GM12878 (cell line): ENCODE measurements at regions not wholly inside any gene's neighbourhood (a gene's known extent, or its start where the extent isn't known, plus 50 kb on each side); places are given as distances from the start of the nearest gene placed in this dataset.

Source experiments
- ATAC-seq: fragments of 200-7000 bp; cut with Tn5 transposase; 3 replicates; pipeline ENCODE4 v1.9.1; 2020; ENCODE audit warnings: mild to moderate bottlenecking, moderate library complexity
- BruUV-seq: library from RNA; stranded (reverse); fragments of 400-500 nt; replicated peaks from 2 replicates; lab custom pipeline; 2021; lab: Mats Ljungman, UMichigan
- CTCF ChIA-PET: fragments of 300-600 bp; sonication (Branson Sonifier 250); formaldehyde crosslinking; extraction: SDS; loops from one replicate; lab custom pipeline; 2021; ENCODE audit warnings: inconsistent platforms; lab: Yijun Ruan, JAX
- POLR2A ChIA-PET: fragments of 350-600 bp; formaldehyde crosslinking; extraction: SDS; loops from one replicate; lab custom pipeline; 2021; ENCODE audit warnings: inconsistent platforms; lab: Charles Lee
- RAD21 ChIA-PET: fragments of 300-600 bp; sonication (Branson Sonifier 250); formaldehyde crosslinking; loops from one replicate; lab custom pipeline; 2023; ENCODE audit warnings: antibody characterized with exemption; ENCODE audit not compliant: unreplicated experiment; lab: Charles Lee
- SMC1A ChIA-PET: fragments of 300-600 bp; sonication (Branson Sonifier 250); formaldehyde crosslinking; loops from one replicate; lab custom pipeline; 2023; ENCODE audit not compliant: unreplicated experiment, uncharacterized antibody; lab: Charles Lee
- DNase-seq: peaks from one replicate; pipeline ENCODE4 v3.0.0-alpha.2; 2011; ENCODE audit warnings: low read depth, low spot score
- FAIRE-seq: peaks from 3 replicates; lab custom pipeline; 2011; peaks lifted over from hg19 to GRCh38; lab: Jason Lieb, UNC
- H2AFZ ChIP-seq: 2 replicates; pipeline ENCODE4 v1.6.0; 2011; ENCODE audit warnings: low read depth, low read length, control low read depth; ENCODE audit not compliant: control insufficient read depth
- H3K27ac ChIP-seq: 2 replicates; pipeline ENCODE4 v1.5.1; 2011; ENCODE audit warnings: control low read depth; ENCODE audit not compliant: control insufficient read depth, insufficient read depth
- H3K27me3 ChIP-seq, 2 experiments: replicated peaks in 1 of 2; 2 replicates each; pipeline versions ENCODE4 v1.6.0 to v1.6.1; 2011; ENCODE audit warnings: low read length in 1 of 2; ENCODE audit not compliant: control insufficient read depth in 2 of 2, insufficient read depth in 2 of 2
- H3K36me3 ChIP-seq, 2 experiments: 2 replicates each; pipeline ENCODE4 v1.5.1; 2011; ENCODE audit warnings: low read length in 1 of 2; ENCODE audit not compliant: control insufficient read depth in 2 of 2, insufficient read depth in 2 of 2
- H3K4me1 ChIP-seq: 2 replicates; pipeline ENCODE4 v1.6.1; 2011; ENCODE audit warnings: mild to moderate bottlenecking, low read length, moderate library complexity, mixed read lengths; ENCODE audit not compliant: control insufficient read depth, insufficient read depth
- H3K4me2 ChIP-seq: 2 replicates; pipeline ENCODE4 v1.6.0; 2011; ENCODE audit warnings: control low read depth; ENCODE audit not compliant: control insufficient read depth, insufficient read depth
- H3K4me3 ChIP-seq: fragments of 200-600 bp; sonication (generic); 2 replicates; pipeline ENCODE4 v1.5.1; 2016
- H3K79me2 ChIP-seq: 2 replicates; pipeline ENCODE4 v1.6.0; 2011; ENCODE audit warnings: low read length; ENCODE audit not compliant: control insufficient read depth, insufficient read depth
- H3K9ac ChIP-seq: 2 replicates; pipeline ENCODE4 v1.8.0; 2011; ENCODE audit warnings: low read length, control low read depth, mixed read lengths; ENCODE audit not compliant: control insufficient read depth, insufficient read depth
- H3K9me3 ChIP-seq: replicated peaks from 3 replicates; pipeline ENCODE4 v1.5.1; 2011; ENCODE audit warnings: mild to moderate bottlenecking, low read length; ENCODE audit not compliant: control insufficient read depth, insufficient read depth
- H4K20me1 ChIP-seq: 2 replicates; pipeline ENCODE4 v1.6.0; 2011; ENCODE audit not compliant: control insufficient read depth, insufficient read depth
- BACH1 ChIP-seq: fragments of 450-650 bp; IDR thresholded peaks from 2 replicates; pipeline ENCODE4 v1.6.1; 2017; ENCODE audit warnings: mild to moderate bottlenecking, borderline replicate concordance
- CTCF ChIP-seq, 3 experiments: IDR thresholded peaks in 2 of 3; conservative IDR thresholded peaks in 1 of 3; 2 replicates each; pipeline ENCODE4 v1.5.1; 2011; ENCODE audit warnings: low read depth in 3 of 3, low read length in 3 of 3, mild to moderate bottlenecking in 3 of 3, control low read depth in 2 of 3, moderate library complexity in 2 of 3, inconsistent platforms in 1 of 3, mixed read lengths in 1 of 3; ENCODE audit not compliant: control insufficient read depth in 2 of 3, insufficient read depth in 1 of 3; ENCODE audit errors: extremely low read depth in 1 of 3
- EED ChIP-seq: sonication (generic); IDR thresholded peaks from 2 replicates; pipeline ENCODE4 v1.6.1; 2016; ENCODE audit warnings: antibody characterized with exemption, low read depth
- ESRRA ChIP-seq: IDR thresholded peaks from 2 replicates; pipeline ENCODE4 v1.6.1; 2012; ENCODE audit warnings: mild to moderate bottlenecking, low read length, improper control_type of control experiment
- GABPA ChIP-seq: IDR thresholded peaks from 2 replicates; pipeline ENCODE4 v1.6.1; 2014; ENCODE audit warnings: antibody characterized with exemption, low read depth, mild to moderate bottlenecking, inconsistent platforms
- HDAC2 ChIP-seq: fragments of 200-600 bp; sonication (generic); IDR thresholded peaks from 2 replicates; pipeline ENCODE4 v1.6.1; 2017
- HDAC6 ChIP-seq: fragments of 200-600 bp; sonication (generic); IDR thresholded peaks from one replicate; pipeline ENCODE4 v1.8.0; 2017; ENCODE audit warnings: antibody characterized with exemption; ENCODE audit not compliant: unreplicated experiment
- IKZF2 ChIP-seq, 2 experiments: fragments of 450-650 bp; IDR thresholded peaks; 2 replicates each; pipeline ENCODE4 v1.6.1; 2017; ENCODE audit warnings: mild to moderate bottlenecking in 2 of 2, moderate library complexity in 2 of 2
- MEF2B ChIP-seq: fragments of 450-650 bp; IDR thresholded peaks from 2 replicates; pipeline ENCODE4 v1.6.1; 2018; ENCODE audit warnings: mild to moderate bottlenecking, moderate library complexity; ENCODE audit not compliant: partially characterized antibody, poor library complexity, severe bottlenecking
- MYB ChIP-seq: fragments of 150-350 bp; IDR thresholded peaks from 2 replicates; pipeline ENCODE4 v1.6.1; 2014; ENCODE audit warnings: mild to moderate bottlenecking, low read depth, low read length, borderline replicate concordance
- NFIC ChIP-seq: IDR thresholded peaks from 2 replicates; pipeline ENCODE4 v1.6.1; 2012; ENCODE audit warnings: low read depth, mild to moderate bottlenecking, inconsistent platforms, low read length, moderate library complexity
- NR2C2 ChIP-seq: IDR thresholded peaks from 2 replicates; pipeline ENCODE4 v1.6.1; 2011; ENCODE audit warnings: borderline replicate concordance, low read depth; ENCODE audit not compliant: control insufficient read depth, insufficient read length
- RAD51 ChIP-seq: fragments of 450-650 bp; IDR thresholded peaks from 2 replicates; pipeline ENCODE4 v1.6.1; 2016; ENCODE audit warnings: moderate library complexity, mild to moderate bottlenecking, inconsistent platforms
- WGBS: methylation state at CpG from one replicate; pipeline ENCODE4 v1.1.6; 2016; ENCODE audit warnings: low lambda C conversion rate; ENCODE audit not compliant: insufficient replicate concordance, insufficient coverage; ENCODE audit errors: missing lambda C conversion rate; 5-methylcytosine and 5-hydroxymethylcytosine counted together
- in situ Hi-C: fragments of 300-500 bp; cut with MboI; formaldehyde crosslinking; loops from 9 replicates; pipeline ENCODE4 v1.14.3; 2018; ENCODE audit warnings: mixed read lengths
- intact Hi-C: fragments of 100-400 bp; cut with micrococcal nuclease; formaldehyde crosslinking; loops from one replicate; pipeline ENCODE4 v1.14.2; 2022; ENCODE audit not compliant: unreplicated experiment

GRCh38 chr2:187976259-187976985 is 315.3 kb upstream of the GULP1 start:
- Histone ChIP-seq H2AFZ (no peak overlapping the region), H3K4me2 (no peak overlapping the region), H3K36me3 (no peaks in the 10 kb centered on the region), H3K27me3 (no peaks in the 10 kb centered on the region), H3K27ac (no peak overlapping the region), H3K9ac (no peak overlapping the region), H3K4me3 (no peak overlapping the region), H4K20me1 (no peaks in the 10 kb centered on the region), H3K4me1 (no peaks in the 10 kb centered on the region), H3K9me3 (no peaks in the 10 kb centered on the region), H3K79me2 (no peaks in the 10 kb centered on the region)
- POLR2A ChIA-PET = no interaction called here
- TF ChIP-seq RAD51 (no peak), NR2C2 (no peak)
- intact Hi-C loops = no loop called here
- CTCF ChIA-PET = no interaction called here
- RAD21 ChIA-PET = no interaction called here
- BruUV-seq = no TSS peak
- whole genome bisulfite sequencing = 2% methylated on average over 2 of the region's 2 CpGs
- DNase-seq = no peak
- no peak for FAIRE-seq
- no peak for ATAC-seq
- in situ Hi-C loops = no loop called here
- SMC1A ChIA-PET = interaction anchor here (1.6 kb wide), 1 partner anchor 10 kb away, joined by 5 read pairs; no protein-coding TSS in a partner anchor

- Histone ChIP-seq H3K9me3 (no peaks in the 10 kb centered on the region), H3K27ac (no peak overlapping the region), H3K27me3 (no peaks in the 10 kb centered on the region), H2AFZ (no peak overlapping the region), H3K4me1 (no peaks in the 10 kb centered on the region), H3K4me2 (no peak overlapping the region), H3K4me3 (no peak overlapping the region), H3K9ac (no peak overlapping the region), H4K20me1 (no peaks in the 10 kb centered on the region), H3K36me3 (no peaks in the 10 kb centered on the region), H3K79me2 (no peaks in the 10 kb centered on the region)
- no peak for ATAC-seq
- in situ Hi-C loops = no loop called here
- BruUV-seq = no TSS peak
- FAIRE-seq = no peak
- intact Hi-C loops = no loop called here
- CTCF ChIA-PET = no interaction called here
- POLR2A ChIA-PET = no interaction called here
- no peak for DNase-seq
- SMC1A ChIA-PET = no interaction called here
- WGBS = 33% methylated on average over 3 of the region's 3 CpGs
- RAD21 ChIA-PET = no interaction called here
- TF ChIP-seq BACH1 = no peak
- no peak for TF ChIP-seq IKZF2 (IDR thresholded peaks at IDR 0.05)
- TF ChIP-seq CTCF (IDR thresholded peaks at IDR 0.05 in 2 of 3, conservative IDR thresholded peaks at IDR 0.05 in 1 of 3; ENCODE audit: control insufficient read depth in 2 of 3, extremely low read depth in 1 of 3, insufficient read depth in 1 of 3, low read depth in 3 of 3, low read length in 3 of 3) = no peak
- TF ChIP-seq HDAC2 = no peak
- TF ChIP-seq MEF2B = no peak
- no peak for TF ChIP-seq GABPA
- TF ChIP-seq NFIC = no peak
- TF ChIP-seq MYB = no peak
- no peak for TF ChIP-seq ESRRA
- TF ChIP-seq HDAC6 = no peak
- no peak for TF ChIP-seq EED
Observed at GRCh38 chr2:187976986-187977333, 314.7 kb upstream of the GULP1 start.
